ENCODE measurements at regions not wholly inside any gene's neighbourhood (a gene's known extent, or its start where the extent isn't known, plus 50 kb on each side); places are given as distances from the start of the nearest gene placed in this dataset.
"Not testable (repeated sequence)": the region's sequence is repeated elsewhere in the genome, so short reads cannot be mapped to it uniquely, and the experiment has no call there.

DNA sequence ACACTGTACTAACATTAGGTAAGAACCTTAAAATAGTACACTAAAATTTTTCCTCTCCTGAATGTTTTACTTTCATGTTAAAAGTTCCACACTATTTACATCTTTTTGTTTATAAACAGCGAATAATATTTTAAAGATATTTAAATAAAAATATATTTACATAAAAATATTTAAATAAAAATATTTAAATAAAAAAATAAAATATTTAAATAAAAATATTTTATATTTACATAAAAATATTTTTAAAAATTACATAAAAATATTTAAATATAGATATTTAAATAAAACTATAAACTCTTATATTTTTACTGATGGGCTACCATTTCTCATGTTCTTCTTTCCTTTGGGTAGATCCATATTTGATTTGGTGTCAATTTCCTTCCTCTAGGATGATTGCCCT lies 619.0 kb downstream of the ANKRD7 start:
- no peak for DNase-seq

DNA sequence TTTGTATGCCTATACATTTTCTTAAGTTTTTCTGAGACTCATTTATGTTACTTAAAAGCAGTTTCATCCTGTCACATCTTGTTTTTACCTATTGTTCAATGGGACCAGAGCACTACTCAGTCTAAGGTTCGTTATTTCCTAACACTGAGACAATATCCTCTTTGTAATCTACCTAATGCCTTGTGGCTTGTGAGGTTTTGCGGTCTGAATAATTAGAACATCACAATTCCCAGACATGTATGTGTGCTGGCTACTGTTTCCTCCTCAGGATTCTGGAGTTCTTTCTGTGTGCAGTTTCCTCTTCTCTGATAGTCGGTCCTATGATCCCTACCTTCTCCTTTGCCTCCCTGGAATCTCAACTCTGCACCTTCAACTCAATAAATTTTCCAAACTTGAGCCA lies 620.2 kb downstream of the ANKRD7 start:
- no peak for DNase-seq

DNA sequence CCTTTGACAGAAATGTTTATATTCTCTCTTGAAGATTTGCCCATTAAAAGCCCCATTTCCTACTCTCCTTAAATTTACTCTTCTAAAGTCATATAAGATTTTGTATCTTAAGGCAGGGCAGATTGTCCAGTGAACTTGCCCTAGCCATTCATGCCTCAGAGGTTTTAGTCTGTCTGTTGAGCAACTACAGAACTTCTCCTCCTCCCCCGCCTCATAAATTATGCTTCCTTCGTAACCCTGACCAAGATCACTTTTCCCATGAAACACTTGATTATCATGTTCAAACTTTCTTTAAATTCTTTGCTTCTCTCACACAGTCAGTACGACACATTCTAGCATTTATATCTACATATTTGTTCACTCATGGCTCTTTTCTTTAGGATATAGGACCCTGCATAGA lies 621.3 kb downstream of the ANKRD7 start:
- DNase-seq = no peak

DNA sequence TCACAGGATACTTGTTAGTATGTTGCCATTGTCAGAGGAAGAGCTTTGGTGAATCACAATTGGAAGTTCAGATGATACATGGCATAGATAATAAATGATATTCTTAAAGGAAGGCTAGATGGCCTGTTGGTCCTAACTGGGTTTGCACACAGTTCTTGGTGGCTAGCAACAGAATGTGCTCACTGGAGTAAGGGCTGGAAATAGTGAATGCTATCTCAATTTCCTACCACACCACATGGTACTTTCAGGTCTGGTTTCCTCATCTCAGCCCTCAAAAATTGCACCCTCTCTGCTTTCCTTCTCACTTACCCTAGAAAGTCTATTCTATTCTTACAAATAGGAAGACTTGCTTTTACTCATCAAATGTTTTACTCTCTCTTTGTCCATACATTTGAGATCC lies 622.5 kb downstream of the ANKRD7 start:
- no peak for DNase-seq

DNA sequence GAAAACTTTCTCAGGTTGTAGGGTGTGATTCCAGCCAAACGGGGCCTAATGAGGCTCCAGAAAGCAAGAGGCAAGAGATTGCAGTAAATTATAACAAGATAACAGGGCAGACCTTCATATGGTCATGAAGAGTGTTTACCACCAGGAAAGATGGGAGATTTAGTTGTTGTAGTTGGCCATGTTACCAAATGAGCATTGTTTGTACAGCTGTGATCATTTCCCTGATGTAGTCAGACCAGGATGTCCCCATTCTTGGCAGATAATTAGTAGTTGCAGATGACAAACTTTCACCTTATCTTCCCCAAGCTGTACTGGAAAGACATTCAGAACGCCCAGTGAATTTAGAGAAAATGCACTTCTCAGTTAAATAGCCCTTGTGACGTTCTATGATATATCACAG lies 630.8 kb downstream of the ANKRD7 start:
- peak; percentile 58 for DNase-seq

DNA sequence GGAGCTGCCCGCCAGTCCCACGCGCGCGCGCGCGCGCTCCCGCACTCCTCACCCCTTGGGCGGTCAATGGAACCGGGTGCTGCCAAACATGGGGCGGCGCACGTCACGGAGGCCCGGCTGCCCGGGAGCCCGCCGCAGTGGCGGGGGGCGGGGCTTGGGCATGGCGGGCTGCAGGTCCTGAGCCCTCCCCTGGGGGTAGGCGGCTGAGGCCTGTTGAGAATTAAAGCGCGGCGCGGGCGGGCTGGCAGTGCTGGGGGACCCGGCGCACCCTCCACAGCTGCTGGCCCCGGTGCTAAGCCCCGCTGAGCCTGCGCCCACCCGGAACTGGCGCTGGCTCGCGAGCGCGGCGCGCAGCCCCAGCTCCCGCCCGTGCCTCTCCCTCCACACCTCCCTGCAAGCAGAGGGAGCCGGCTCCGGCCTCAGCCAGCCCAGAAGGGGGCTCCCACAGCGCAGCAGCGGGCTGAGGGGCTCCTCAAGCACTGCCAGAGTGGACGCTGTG lies 634.2 kb downstream of the ANKRD7 start:
- DNase-seq = no peak

GRCh38 chr7:118861581-118861980 lies 637.1 kb downstream of the ANKRD7 start:
- no peak for DNase-seq

DNA sequence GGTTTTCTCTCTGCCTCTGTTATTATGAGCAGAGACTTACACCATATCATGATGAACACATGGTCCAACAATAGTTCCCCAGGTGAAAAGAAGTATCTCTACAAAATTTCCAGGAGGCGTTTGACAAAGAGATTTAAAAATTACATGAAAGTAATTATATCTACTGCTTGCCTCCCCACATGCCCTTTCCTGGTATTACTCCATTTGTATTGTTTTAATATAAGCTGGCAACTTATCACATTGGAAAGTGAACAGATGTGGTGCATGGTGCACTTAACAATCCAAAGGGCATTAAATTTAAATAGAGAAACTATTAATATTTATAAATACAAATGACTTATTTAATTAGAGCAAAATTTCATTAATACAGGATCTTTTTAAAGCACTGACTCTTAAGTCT lies 638.2 kb downstream of the ANKRD7 start:
- DNase-seq = no peak

DNA sequence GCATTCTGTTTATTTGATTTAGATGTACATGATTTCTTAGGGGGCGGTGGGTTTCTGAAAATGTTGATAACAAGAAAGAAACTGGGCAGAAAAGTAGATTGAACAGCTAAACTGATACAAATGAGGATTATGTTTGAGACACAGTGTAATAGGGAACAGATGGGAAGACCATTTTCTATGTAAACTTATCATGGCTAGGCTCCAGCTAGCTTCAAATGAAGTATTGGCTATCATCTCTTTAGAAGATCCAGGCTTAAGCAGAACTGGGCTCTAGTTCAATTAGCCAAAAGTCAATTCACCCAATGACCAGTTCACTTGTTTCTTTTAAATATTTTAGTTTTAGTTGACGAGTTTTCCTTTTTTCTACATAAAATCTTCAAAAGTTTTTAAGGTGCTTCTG lies 639.5 kb downstream of the ANKRD7 start:
- no peak for DNase-seq

- DNase-seq = no peak
Measured at GRCh38 chr7:118867860-118868259, 643.4 kb downstream of the ANKRD7 start.

- DNase-seq = not testable (repeated sequence)
Measured at GRCh38 chr7:118869141-118869540, 644.6 kb downstream of the ANKRD7 start.

DNA sequence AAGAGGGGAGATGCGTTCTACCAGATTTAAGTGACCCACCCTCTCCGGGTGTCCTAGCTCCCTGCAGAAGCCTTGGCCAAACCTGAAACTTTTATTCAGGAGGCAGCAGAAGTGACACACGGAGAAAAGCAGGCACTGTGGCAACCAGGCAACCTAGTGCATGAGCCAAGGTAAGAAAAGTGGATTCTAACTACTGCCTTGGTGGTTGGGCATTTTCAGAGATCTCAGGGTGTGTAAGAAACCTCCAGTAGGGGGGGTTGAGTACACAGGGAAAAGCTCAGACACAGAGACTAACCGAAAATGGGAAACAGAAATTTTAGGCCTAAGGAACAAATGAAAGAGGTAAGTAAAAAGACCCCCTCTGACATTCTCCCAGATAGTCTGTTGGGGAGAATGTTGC lies 645.7 kb downstream of the ANKRD7 start:
- DNase-seq = no peak

DNA sequence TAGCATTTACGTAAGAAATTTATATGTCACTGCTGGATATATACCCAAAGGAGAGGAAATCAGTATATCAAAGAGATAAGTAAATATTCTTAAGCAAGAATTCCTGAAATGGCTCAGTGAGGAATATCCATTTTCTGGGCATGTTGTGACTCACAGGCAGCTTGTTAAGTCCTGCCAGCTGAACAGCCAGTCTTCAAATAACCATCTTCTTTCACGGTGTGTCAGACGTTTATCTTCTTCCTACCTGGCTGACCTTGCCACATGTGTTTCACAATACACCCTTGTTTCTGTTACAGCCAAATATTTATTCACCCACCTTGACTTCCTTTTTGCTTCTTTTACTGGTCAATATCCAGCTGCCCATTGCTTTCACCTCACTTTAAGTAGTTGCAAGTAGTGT lies 648.1 kb downstream of the ANKRD7 start:
- no peak for DNase-seq

- no peak for DNase-seq
Measured at GRCh38 chr7:118877187-118877586, 652.7 kb downstream of the ANKRD7 start.

DNA sequence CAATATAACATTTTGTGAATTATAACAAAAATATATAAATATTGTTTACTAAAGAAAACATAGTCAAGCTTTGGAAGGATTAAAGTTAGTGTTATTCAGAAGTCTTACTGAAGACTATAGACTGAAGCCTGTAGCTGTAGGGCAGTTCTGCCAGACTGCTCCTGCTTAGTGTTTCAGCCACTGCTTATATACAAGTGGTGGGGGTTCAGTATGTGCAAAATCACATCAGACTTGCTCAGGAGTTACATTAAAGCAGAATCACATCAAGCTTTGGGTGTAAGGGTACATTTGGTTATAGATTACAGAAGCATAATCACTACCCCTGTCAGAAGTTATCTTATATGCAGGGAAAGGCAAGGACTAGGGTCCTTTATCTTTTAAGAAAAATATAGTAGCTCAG lies 653.8 kb downstream of the ANKRD7 start:
- DNase-seq = no peak

- no peak for DNase-seq
Measured at GRCh38 chr7:118898284-118898683, 673.8 kb downstream of the ANKRD7 start.

GRCh38 chr7:118902600-118902999 lies 678.1 kb downstream of the ANKRD7 start:
- DNase-seq = no peak

DNA sequence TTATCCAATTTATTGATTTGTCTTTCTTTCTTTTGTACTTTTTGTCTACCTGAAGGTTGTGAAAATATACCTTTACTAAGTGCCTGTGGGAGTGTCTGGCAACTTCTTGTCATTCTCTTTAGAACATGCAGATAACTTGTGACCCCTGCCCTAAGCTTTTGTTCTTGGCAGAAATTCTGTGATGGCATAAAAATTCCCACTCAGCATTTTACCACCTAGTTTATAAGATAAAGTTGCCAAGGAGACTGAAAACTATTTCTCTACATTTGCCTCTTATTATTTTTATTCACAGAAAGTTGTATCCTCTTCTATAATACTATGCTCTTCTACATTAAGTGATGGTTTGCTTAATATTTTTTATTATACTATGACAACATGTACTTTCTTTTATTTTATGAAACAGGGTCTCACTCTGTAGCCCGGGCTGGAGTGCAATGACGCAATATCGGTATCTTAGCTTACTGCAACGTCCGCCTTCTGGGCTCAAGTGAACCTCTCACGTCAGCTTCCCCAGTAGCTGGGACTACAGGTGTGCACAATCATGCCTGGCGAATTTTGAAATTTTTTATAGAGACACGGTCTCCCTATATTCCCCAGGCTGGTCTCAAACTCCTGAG lies 683.5 kb downstream of the ANKRD7 start:
- DNase-seq = no peak

GRCh38 chr7:118916120-118916519 lies 691.6 kb downstream of the ANKRD7 start:
- not testable (repeated sequence) for DNase-seq

DNA sequence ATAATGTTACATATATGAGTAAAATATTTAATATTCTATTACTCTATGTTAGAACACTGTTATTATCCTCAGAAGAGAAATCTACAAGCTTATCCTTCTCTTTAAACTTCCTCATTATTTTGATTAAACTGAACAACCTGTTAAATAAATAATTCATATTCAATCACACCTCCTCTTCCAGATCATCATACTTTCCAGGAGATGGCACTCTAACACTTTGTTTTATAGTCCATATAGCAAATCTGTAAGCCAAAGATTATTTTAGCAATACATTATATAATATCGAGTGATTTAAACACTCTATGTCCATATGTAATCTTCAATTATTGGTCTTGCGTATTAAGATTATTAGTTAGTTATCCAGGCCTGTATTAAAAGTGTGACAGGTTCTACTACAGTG lies 694.1 kb downstream of the ANKRD7 start:
- peak; percentile 35 for DNase-seq

DNA sequence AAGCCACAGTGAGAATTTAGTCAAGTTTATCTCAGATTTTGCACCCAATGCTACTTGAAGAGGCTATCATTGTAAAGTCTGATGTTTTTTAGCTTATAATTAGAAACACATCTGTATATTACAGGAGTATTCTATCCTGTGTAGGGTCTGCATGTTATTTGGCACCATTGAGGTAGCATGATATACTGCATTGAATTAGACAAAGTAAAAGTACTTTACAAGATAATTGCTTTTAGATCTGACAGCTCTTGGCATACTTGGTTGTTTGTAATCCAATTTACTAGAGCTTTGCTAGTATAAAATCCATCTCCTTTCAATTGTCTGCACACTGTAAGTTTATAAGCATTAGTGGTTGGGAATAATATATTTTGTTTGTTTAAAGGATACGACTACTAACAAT lies 714.3 kb downstream of the ANKRD7 start:
- DNase-seq = no peak

DNA sequence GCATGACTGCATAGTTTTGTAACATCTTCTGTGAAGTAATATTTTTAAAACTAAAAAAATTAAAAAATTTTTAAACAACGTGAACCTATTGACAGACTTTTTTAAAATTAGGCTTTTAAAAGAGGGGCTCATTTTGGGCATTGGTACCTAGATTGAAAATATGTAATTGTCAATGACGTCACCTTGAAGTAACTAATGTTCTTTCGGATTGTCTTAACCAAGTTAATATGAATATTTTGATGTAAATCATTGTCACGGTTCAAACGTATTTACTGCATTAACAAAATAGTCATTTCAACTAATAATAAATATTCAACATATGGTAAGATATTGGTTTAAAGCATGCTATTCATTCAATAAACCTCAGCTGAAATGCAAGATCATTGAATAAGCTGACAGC lies 719.8 kb downstream of the ANKRD7 start:
- DNase-seq = no peak

DNA sequence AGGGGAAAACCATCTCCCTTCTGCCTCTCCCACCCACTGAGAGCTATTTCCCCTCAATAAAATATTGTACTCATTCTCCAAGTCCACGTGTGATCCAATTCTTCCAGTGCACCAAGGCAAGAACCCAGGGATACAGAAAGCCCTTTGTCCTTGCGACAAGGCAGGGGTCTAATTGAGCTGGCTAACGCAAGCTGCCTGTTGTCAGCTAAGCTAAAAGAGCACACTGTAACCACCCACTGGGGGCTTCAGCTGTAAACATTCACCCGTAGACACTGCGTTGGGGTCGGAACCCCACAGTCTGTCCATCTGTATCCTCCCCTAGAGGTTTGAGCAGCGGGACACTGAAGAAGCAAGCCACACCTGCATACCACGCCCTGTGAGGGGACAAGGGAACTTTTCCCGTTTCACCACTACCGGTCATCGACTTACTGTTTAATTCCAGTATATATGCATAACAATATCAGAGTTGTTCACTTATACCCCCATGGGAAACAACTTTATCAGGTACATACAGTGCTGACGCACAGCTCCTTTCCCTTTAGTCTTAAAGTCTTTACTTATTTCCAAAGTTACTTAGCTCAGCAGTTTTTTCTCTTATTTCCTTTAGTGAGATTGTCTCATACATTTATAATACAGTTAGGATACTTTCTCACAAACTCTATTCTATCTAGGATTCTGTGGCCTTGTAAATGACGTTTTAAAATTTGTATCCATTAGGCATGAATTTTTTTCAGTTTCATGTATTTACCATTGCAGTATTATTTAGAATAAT lies 721.6 kb downstream of the ANKRD7 start:
- DNase-seq = no peak

- DNase-seq = no peak
Measured at GRCh38 chr7:118948508-118948907, 724.0 kb downstream of the ANKRD7 start.

- no peak for DNase-seq
Measured at GRCh38 chr7:118949031-118949430, 724.5 kb downstream of the ANKRD7 start.
